Right lobe of liver (tissue), 6 donors: ENCODE measurements at regions not wholly inside any gene's neighbourhood (a gene's known extent, or its start where the extent isn't known, plus 50 kb on each side); places are given as distances from the start of the nearest gene placed in this dataset.

Experiments
- ATAC-seq, 4 donors: fragments of 200-7000 bp; cut with Tn5 transposase; one replicate each; pipeline ENCODE4 v1.9.1; 2020; ENCODE audit warnings: mild to moderate bottlenecking in 4 of 4, moderate library complexity in 4 of 4
- DNase-seq, 3 donors: peaks; one replicate each; pipeline ENCODE4 v3.0.0-alpha.2; 2020
- H3K27ac ChIP-seq, 3 donors: fragments of 200-600 bp; one replicate each; pipeline ENCODE4 v1.8.0; 2022
- H3K27me3 ChIP-seq, 2 donors: fragments of 200-600 bp; one replicate each; pipeline ENCODE4 v1.8.0; 2022
- H3K36me3 ChIP-seq, 4 donors: fragments of 200-600 bp; sonication (generic) in 1 of 4; one replicate each; pipeline versions ENCODE4 v1.5.1 to v1.8.0; 2017 to 2022; ENCODE audit warnings: control low read depth in 1 of 4
- H3K4me1 ChIP-seq, 4 donors: fragments of 200-600 bp; sonication (generic) in 1 of 4; one replicate each; pipeline versions ENCODE4 v1.5.1 to v1.8.0; 2017 to 2022; ENCODE audit warnings: control low read depth in 1 of 4
- H3K4me3 ChIP-seq, 3 donors: fragments of 200-600 bp; one replicate each; pipeline ENCODE4 v1.8.0; 2022
- H3K9me3 ChIP-seq, 4 donors: fragments of 200-600 bp; sonication (generic) in 1 of 4; one replicate each; pipeline versions ENCODE4 v1.5.1 to v1.8.0; 2017 to 2022; ENCODE audit warnings: control low read depth in 1 of 4
- POLR2A ChIP-seq: fragments of 450-650 bp; IDR thresholded peaks from one replicate; pipeline ENCODE4 v1.6.1; 2017; ENCODE audit warnings: antibody characterized with exemption, mild to moderate bottlenecking
- WGBS: methylation state at CpG from one replicate; pipeline ENCODE4 v1.1.6; 2018; ENCODE audit warnings: low coverage, low lambda C conversion rate; ENCODE audit not compliant: insufficient coverage; ENCODE audit errors: missing lambda C conversion rate; 5-methylcytosine and 5-hydroxymethylcytosine counted together
- intact Hi-C, 2 donors: fragments of 100-400 bp; cut with DNase I; formaldehyde crosslinking; loops; one replicate each; pipeline versions ENCODE4 v1.11.2 to v1.14.1; 2022
- TF ChIP-seq, protein P1 (sequence below), 4 donors: fragments of 200-600 bp in 3 of 4; fragments of 450-650 bp in 1 of 4; IDR thresholded peaks; one replicate each; pipeline versions ENCODE4 v1.5.1 to v1.8.0; 2016 to 2022; ENCODE audit warnings: antibody characterized with exemption in 4 of 4, mild to moderate bottlenecking in 2 of 4
- donor health status: DM: no; HTN: yes; CAD: no.
- donor health status: DM: no; HTN: no; CAD: no.
- donor health status: DM: no; HTN: no; CAD: no.
- donor health status: DM: no; HTN: yes; CAD: no.
- donor health status: DM: no; HTN: yes; CAD: no.

DNA sequence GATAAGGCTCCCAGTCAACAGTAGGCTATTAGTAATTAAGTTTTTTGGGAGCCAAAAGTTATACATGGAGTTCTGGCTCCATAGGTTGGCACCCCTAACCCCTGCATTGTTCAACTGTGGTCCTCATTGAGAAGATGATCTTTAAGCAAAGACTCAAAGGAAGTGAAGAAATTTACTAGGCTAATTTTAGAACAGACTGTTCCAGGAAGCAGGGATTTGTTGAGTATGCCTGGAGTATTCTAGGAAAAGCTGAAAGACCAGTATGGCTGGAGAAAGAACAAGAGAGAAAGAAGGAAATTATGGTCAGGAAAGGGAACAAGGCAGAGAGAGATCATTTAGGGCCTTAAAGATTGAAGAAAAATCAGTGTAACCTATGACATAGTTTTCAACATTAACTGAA, 125.1 kb downstream of the PMAIP1 start:
- DNase-seq (no peak), ATAC-seq (no peak)
- Histone ChIP-seq H3K27ac (no peak overlapping the region), H3K4me1 (no peaks in the 10 kb centered on the region), H3K27me3 (no peaks in the 10 kb centered on the region), H3K9me3 (no peaks in the 10 kb centered on the region), H3K36me3 (no peaks in the 10 kb centered on the region), H3K4me3 (no peak overlapping the region)
- intact Hi-C loops: no loop called here
- TF ChIP-seq, protein P1, sequence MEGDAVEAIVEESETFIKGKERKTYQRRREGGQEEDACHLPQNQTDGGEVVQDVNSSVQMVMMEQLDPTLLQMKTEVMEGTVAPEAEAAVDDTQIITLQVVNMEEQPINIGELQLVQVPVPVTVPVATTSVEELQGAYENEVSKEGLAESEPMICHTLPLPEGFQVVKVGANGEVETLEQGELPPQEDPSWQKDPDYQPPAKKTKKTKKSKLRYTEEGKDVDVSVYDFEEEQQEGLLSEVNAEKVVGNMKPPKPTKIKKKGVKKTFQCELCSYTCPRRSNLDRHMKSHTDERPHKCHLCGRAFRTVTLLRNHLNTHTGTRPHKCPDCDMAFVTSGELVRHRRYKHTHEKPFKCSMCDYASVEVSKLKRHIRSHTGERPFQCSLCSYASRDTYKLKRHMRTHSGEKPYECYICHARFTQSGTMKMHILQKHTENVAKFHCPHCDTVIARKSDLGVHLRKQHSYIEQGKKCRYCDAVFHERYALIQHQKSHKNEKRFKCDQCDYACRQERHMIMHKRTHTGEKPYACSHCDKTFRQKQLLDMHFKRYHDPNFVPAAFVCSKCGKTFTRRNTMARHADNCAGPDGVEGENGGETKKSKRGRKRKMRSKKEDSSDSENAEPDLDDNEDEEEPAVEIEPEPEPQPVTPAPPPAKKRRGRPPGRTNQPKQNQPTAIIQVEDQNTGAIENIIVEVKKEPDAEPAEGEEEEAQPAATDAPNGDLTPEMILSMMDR (IDR thresholded peaks at IDR 0.05): no peak
- TF ChIP-seq POLR2A: no peak

DNA sequence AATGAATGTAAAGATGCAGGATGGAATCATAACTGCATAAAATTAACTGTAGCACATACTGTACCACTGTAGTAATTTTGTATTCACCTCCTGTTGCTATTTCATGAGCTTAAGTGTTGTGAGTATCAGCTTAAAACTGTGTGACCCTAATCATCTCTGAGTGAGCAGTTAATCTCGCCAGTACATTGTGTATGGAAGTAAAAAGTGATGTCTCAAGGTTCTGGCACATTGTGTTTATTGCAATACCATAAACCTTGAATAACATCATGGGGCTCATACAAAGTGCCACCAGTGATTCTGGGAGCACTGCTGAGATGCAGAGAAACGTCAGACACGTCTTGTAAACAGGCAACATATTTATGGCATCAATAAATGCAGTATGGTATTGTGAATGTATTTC, 124.5 kb downstream of the PMAIP1 start:
- DNase-seq (no peak), ATAC-seq (no peak)
- H3K27ac ChIP-seq: no peak overlapping the region
- H3K4me3 ChIP-seq: no peak overlapping the region
- H3K36me3 ChIP-seq: no peaks in the 10 kb centered on the region
- no peaks in the 10 kb centered on the region for H3K27me3 ChIP-seq
- H3K4me1 ChIP-seq: no peaks in the 10 kb centered on the region
- intact Hi-C loops: no loop called here
- TF ChIP-seq, protein P1 (IDR thresholded peaks at IDR 0.05): no peak
- no peak for TF ChIP-seq POLR2A
- H3K9me3 ChIP-seq: no peaks in the 10 kb centered on the region
- WGBS: 0% methylated on average over 3 of the region's 3 CpGs

DNA sequence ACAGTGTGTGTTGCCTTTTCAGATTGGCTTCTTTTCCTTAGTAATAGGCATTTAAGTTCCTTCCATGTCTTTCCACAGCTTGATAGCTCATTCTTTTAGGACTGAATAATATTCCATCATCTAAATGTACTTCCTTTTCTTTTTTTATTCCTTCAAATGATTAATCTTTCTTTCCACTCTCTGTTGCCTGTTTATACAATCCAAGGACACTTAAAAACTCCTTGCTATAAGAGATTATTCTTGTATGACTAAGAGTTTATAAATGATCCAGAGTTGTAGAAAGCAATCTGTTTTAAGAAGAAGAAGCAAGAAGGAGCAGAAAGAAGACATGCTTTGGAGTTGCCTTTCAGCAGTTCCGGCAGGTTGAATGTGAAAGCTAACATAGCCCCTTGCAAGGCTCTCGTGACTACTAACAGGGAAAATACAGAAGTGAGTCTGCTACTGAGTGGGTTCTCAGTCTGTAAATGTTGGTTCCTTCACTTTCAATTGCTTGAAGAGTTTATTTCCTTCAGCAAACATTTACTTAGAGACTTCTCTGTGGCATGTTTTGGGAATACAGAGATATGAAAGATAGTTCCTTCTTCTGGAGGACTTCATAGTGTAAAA, 123.0 kb downstream of the PMAIP1 start:
- Histone ChIP-seq H3K4me1 (no peaks in the 10 kb centered on the region), H3K27ac (no peak overlapping the region), H3K4me3 (no peak overlapping the region), H3K36me3 (no peaks in the 10 kb centered on the region), H3K27me3 (no peaks in the 10 kb centered on the region), H3K9me3 (no peaks in the 10 kb centered on the region)
- TF ChIP-seq POLR2A: no peak
- TF ChIP-seq, protein P1 (IDR thresholded peaks at IDR 0.05): no peak
- WGBS: 54% methylated on average over 2 of the region's 2 CpGs
- no peak for ATAC-seq
- DNase-seq: no peak
- intact Hi-C loops: no loop called here

DNA sequence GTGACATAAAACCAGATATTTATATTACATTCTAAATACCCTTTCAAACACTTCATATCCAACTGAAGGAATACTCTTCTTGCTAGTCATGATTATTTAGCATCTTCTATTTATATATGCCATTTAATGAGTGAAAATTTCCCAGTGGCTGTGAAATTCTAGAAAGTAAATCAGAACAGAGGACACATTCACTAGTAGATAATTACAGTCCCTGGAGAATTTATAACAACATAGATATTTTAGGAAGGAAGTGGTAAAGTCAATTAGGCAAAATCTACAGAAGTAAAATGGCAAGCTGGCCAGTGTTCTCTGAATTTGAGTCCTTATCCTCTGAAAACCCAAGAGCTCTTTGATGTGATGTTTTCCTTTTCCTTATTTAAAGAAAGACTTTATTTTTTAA, 121.8 kb downstream of the PMAIP1 start:
- no peaks in the 10 kb centered on the region for H3K9me3 ChIP-seq
- no peak for DNase-seq
- TF ChIP-seq, protein P1 (IDR thresholded peaks at IDR 0.05): no peak
- no peak for TF ChIP-seq POLR2A
- no peaks in the 10 kb centered on the region for H3K27me3 ChIP-seq
- ATAC-seq: no peak
- H3K36me3 ChIP-seq: no peaks in the 10 kb centered on the region
- H3K27ac ChIP-seq: no peak overlapping the region
- no peak overlapping the region for H3K4me3 ChIP-seq
- intact Hi-C loops: no loop called here
- H3K4me1 ChIP-seq: no peaks in the 10 kb centered on the region
